Endodermal cell (in vitro differentiated cells): ENCODE measurements at regions not wholly inside any gene's neighbourhood (a gene's known extent, or its start where the extent isn't known, plus 50 kb on each side); places are given as distances from the start of the nearest gene placed in this dataset.

Experiments
- DNase-seq: peaks from one replicate; pipeline ENCODE4 v3.0.0-alpha.2; 2017
- H3K27ac ChIP-seq: 2 replicates; pipeline ENCODE4 v1.5.1; 2013; ENCODE audit warnings: mild to moderate bottlenecking, low read depth, low read length, moderate library complexity
- H3K27me3 ChIP-seq: 2 replicates; pipeline ENCODE4 v1.6.1; 2013; ENCODE audit warnings: mild to moderate bottlenecking, low read length, moderate library complexity; ENCODE audit not compliant: insufficient read depth, control insufficient read depth, poor library complexity, severe bottlenecking
- H3K36me3 ChIP-seq: 2 replicates; pipeline ENCODE4 v1.7.0; 2013; ENCODE audit warnings: mild to moderate bottlenecking, low read length, moderate library complexity; ENCODE audit not compliant: control insufficient read depth, insufficient read depth
- H3K4me1 ChIP-seq: one replicate; pipeline ENCODE4 v1.7.0; 2013; ENCODE audit warnings: low read length; ENCODE audit not compliant: control insufficient read depth, insufficient read depth
- H3K4me3 ChIP-seq: 2 replicates; pipeline ENCODE4 v1.5.1; 2013; ENCODE audit warnings: mild to moderate bottlenecking, low read length, moderate library complexity
- H3K9ac ChIP-seq: 2 replicates; pipeline ENCODE4 v1.6.1; 2013; ENCODE audit warnings: mild to moderate bottlenecking, low read length, moderate library complexity; ENCODE audit not compliant: poor library complexity, severe bottlenecking; ENCODE audit errors: extremely low read depth
- H3K9me3 ChIP-seq: 2 replicates; pipeline ENCODE4 v1.6.1; 2013; ENCODE audit warnings: mild to moderate bottlenecking, low read length, moderate library complexity; ENCODE audit not compliant: control insufficient read depth
- H3K27ac Mint-ChIP-seq: 2 replicates; pipeline ENCODE4 v1.8.0; 2020; ENCODE audit warnings: mixed read lengths
- H3K27me3 Mint-ChIP-seq: 2 replicates; pipeline ENCODE4 v1.8.0; 2021; ENCODE audit warnings: mild to moderate bottlenecking, mixed read lengths; ENCODE audit not compliant: insufficient read depth
- H3K36me3 Mint-ChIP-seq: 2 replicates; pipeline ENCODE4 v1.8.0; 2020; ENCODE audit warnings: low read depth, mixed read lengths
- H3K4me1 Mint-ChIP-seq: 2 replicates; pipeline ENCODE4 v1.8.0; 2020; ENCODE audit warnings: mixed read lengths
- H3K4me3 Mint-ChIP-seq: 2 replicates; pipeline ENCODE4 v1.8.0; 2020; ENCODE audit warnings: mild to moderate bottlenecking, moderate library complexity, mixed read lengths
- H3K9me3 Mint-ChIP-seq: 2 replicates; pipeline ENCODE4 v1.8.0; 2020; ENCODE audit warnings: mild to moderate bottlenecking, mixed read lengths
- WGBS, 2 experiments: methylation state at CpG; one replicate each; pipeline versions ENCODE4 v1.1.5 to v1.1.7; 2013; ENCODE audit warnings: missing lambda C conversion rate in 2 of 2, mixed read lengths in 1 of 2; ENCODE audit not compliant: insufficient coverage in 1 of 2, insufficient read length in 1 of 2; 5-methylcytosine and 5-hydroxymethylcytosine counted together
- TF ChIP-seq, protein P1 (sequence below): fragments of 200-600 bp; sonication (generic); conservative IDR thresholded peaks from 2 replicates; pipeline ENCODE4 v1.5.0; 2021; ENCODE audit warnings: antibody characterized with exemption, mild to moderate bottlenecking

- peaks cover 3% of the 10 kb centered on the region for H3K36me3 Mint-ChIP-seq
- Histone ChIP-seq H3K4me3 (no peak overlapping the region), H3K36me3 (no peaks in the 10 kb centered on the region), H3K27ac (no peak overlapping the region), H3K9ac (no peak overlapping the region), H3K27me3 (no peaks in the 10 kb centered on the region), H3K4me1 (no peaks in the 10 kb centered on the region), H3K9me3 (no peaks in the 10 kb centered on the region)
- no peaks in the 10 kb centered on the region for H3K9me3 Mint-ChIP-seq
- TF ChIP-seq, protein P1, sequence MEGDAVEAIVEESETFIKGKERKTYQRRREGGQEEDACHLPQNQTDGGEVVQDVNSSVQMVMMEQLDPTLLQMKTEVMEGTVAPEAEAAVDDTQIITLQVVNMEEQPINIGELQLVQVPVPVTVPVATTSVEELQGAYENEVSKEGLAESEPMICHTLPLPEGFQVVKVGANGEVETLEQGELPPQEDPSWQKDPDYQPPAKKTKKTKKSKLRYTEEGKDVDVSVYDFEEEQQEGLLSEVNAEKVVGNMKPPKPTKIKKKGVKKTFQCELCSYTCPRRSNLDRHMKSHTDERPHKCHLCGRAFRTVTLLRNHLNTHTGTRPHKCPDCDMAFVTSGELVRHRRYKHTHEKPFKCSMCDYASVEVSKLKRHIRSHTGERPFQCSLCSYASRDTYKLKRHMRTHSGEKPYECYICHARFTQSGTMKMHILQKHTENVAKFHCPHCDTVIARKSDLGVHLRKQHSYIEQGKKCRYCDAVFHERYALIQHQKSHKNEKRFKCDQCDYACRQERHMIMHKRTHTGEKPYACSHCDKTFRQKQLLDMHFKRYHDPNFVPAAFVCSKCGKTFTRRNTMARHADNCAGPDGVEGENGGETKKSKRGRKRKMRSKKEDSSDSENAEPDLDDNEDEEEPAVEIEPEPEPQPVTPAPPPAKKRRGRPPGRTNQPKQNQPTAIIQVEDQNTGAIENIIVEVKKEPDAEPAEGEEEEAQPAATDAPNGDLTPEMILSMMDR = no peak
- DNase-seq = no peak
- H3K4me1 Mint-ChIP-seq = peaks cover 3% of the 10 kb centered on the region
- H3K4me3 Mint-ChIP-seq = no peak overlapping the region
- 93% methylated on average over 2 of the region's 3 CpGs; no CpG with 5 or more reads in 1 of the 2 experiments for WGBS, 2 experiments
- no peak overlapping the region for H3K27ac Mint-ChIP-seq
- no peaks in the 10 kb centered on the region for H3K27me3 Mint-ChIP-seq
Observed at GRCh38 chr15:29529043-29529442, 259.4 kb upstream of the NSMCE3 start.

DNA sequence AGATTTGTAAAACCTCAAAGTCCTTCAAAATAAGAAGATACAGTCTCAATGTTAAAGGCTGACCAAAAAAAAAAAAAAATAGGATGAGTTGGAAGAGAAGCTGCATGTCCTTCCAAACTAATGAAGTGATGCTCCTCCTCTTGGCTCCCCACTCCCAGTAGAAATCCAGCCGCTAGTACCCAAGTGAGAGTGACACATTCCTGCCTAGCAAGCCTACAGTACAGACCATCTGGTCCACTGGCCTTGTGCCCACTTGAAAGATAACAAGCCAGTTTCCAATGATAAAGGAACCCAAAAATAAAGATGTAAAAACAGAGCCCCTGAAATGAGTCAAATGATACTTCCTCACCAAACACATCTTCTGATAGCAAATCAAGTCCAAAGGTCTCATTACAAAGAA lies 258.7 kb upstream of the NSMCE3 start:
- no peak overlapping the region for H3K27ac ChIP-seq
- H3K4me3 ChIP-seq = no peak overlapping the region
- no peak for DNase-seq
- WGBS, 2 experiments = 100% methylated on average over 1 of the region's 1 CpG
- no peaks in the 10 kb centered on the region for H3K4me1 ChIP-seq
- H3K9me3 ChIP-seq = no peaks in the 10 kb centered on the region
- TF ChIP-seq, protein P1 = no peak
- no peaks in the 10 kb centered on the region for H3K36me3 ChIP-seq
- no peak overlapping the region for H3K9ac ChIP-seq
- Mint-ChIP-seq H3K27me3 (no peaks in the 10 kb centered on the region), H3K4me3 (no peak overlapping the region), H3K9me3 (no peaks in the 10 kb centered on the region), H3K27ac (no peak overlapping the region), H3K36me3 (peaks cover 3% of the 10 kb centered on the region), H3K4me1 (no peaks in the 10 kb centered on the region)
- no peaks in the 10 kb centered on the region for H3K27me3 ChIP-seq

- peaks cover 3% of the 10 kb centered on the region for H3K36me3 Mint-ChIP-seq
- no peaks in the 10 kb centered on the region for H3K9me3 Mint-ChIP-seq
- Histone ChIP-seq H3K9me3 (no peaks in the 10 kb centered on the region), H3K4me1 (no peaks in the 10 kb centered on the region), H3K27me3 (no peaks in the 10 kb centered on the region), H3K36me3 (no peaks in the 10 kb centered on the region), H3K27ac (no peak overlapping the region), H3K4me3 (no peak overlapping the region), H3K9ac (no peak overlapping the region)
- TF ChIP-seq, protein P1 = no peak
- WGBS, 2 experiments = 88 to 92% methylated on average over 3 to 5 of the region's 5 CpGs
- no peaks in the 10 kb centered on the region for H3K27me3 Mint-ChIP-seq
- H3K27ac Mint-ChIP-seq = no peak overlapping the region
- no peak for DNase-seq
- no peak overlapping the region for H3K4me3 Mint-ChIP-seq
- peaks cover 3% of the 10 kb centered on the region for H3K4me1 Mint-ChIP-seq
Observed at GRCh38 chr15:29526802-29527201, 257.2 kb upstream of the NSMCE3 start.
